Lung (tissue), 11 donors: ENCODE measurements at regions not wholly inside any gene's neighbourhood (a gene's known extent, or its start where the extent isn't known, plus 50 kb on each side); places are given as distances from the start of the nearest gene placed in this dataset.

Experiments used
- ATAC-seq: fragments of 200-7000 bp; cut with Tn5 transposase; one replicate; pipeline ENCODE4 v1.9.1; 2020; ENCODE audit warnings: moderate number of reproducible peaks; ENCODE audit not compliant: insufficient read depth, low FRiP score
- DNase-seq, 3 donors: peaks; one replicate each; pipeline ENCODE4 v3.0.0-alpha.2; 2013 to 2017
- H3K27ac ChIP-seq, 2 donors: one replicate each; pipeline ENCODE4 v1.5.1; 2013; ENCODE audit warnings: mild to moderate bottlenecking in 2 of 2, moderate library complexity in 2 of 2, control low read depth in 1 of 2, inconsistent platforms in 1 of 2, low read depth in 1 of 2, low read length in 1 of 2
- H3K27me3 ChIP-seq, 3 donors: one replicate each; pipeline ENCODE4 v1.5.1; 2013; ENCODE audit warnings: low read length in 2 of 3; ENCODE audit not compliant: control insufficient read depth in 3 of 3, insufficient read depth in 3 of 3
- H3K36me3 ChIP-seq, 4 donors: one replicate each; pipeline ENCODE4 v1.5.1; 2013; ENCODE audit warnings: low read length in 4 of 4, mild to moderate bottlenecking in 1 of 4, moderate library complexity in 1 of 4; ENCODE audit not compliant: control insufficient read depth in 4 of 4, insufficient read depth in 4 of 4
- H3K4me1 ChIP-seq, 5 donors: one replicate each; pipeline ENCODE4 v1.5.1; 2013; ENCODE audit warnings: low read length in 5 of 5, mild to moderate bottlenecking in 2 of 5, moderate library complexity in 1 of 5; ENCODE audit not compliant: control insufficient read depth in 5 of 5, insufficient read depth in 5 of 5
- H3K4me3 ChIP-seq: one replicate; pipeline ENCODE4 v1.5.1; 2013; ENCODE audit warnings: mild to moderate bottlenecking, control low read depth, moderate library complexity
- H3K9ac ChIP-seq, 2 donors: one replicate each; pipeline ENCODE4 v1.5.1; 2013; ENCODE audit warnings: low read length in 2 of 2, control low read depth in 1 of 2; ENCODE audit not compliant: insufficient read depth in 1 of 2
- H3K9me3 ChIP-seq, 4 donors: one replicate each; pipeline ENCODE4 v1.5.1; 2013; ENCODE audit warnings: low read length in 3 of 4, mild to moderate bottlenecking in 1 of 4, moderate library complexity in 1 of 4; ENCODE audit not compliant: control insufficient read depth in 4 of 4, insufficient read depth in 3 of 4
- WGBS, 2 donors: extraction: QIAGEN DNeasy Blood & Tissue Kit; methylation state at CpG; one replicate each; pipeline ENCODE4 v1.1.7; 2013; 5-methylcytosine and 5-hydroxymethylcytosine counted together
- TF ChIP-seq, protein P1 (sequence below): IDR thresholded peaks from 2 replicates; pipeline ENCODE4 v1.5.1; 2012; ENCODE audit warnings: mild to moderate bottlenecking; ENCODE audit errors: control extremely low read depth, extremely low read depth
- donor health status: control.
- donor health status: control.
- donor health status: Bipolar disorder and iron deficiency.
- donor health status: healthy.
- donor health status: DM: yes; HTN: yes; CAD: no.

DNA sequence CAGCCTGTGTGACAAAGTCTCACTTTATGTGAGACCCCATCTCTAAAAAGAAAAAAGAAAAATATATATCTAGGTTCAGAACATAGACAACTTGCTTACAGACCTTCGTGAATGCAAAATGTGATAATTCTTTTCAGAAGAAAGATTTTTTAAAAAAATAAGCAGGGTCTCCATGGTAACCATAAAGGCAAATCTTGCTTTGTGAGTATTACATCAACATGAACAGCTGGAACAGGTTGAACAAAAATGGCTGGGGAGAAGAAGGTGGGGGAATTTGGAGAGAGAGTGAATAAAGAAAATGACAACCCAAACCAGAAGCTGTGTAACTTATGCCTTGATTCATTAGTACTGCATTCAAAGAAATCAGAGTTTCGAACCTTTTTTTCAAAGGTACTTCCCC lies 125.2 kb upstream of the RAP2B start:
- TF ChIP-seq, protein P1, sequence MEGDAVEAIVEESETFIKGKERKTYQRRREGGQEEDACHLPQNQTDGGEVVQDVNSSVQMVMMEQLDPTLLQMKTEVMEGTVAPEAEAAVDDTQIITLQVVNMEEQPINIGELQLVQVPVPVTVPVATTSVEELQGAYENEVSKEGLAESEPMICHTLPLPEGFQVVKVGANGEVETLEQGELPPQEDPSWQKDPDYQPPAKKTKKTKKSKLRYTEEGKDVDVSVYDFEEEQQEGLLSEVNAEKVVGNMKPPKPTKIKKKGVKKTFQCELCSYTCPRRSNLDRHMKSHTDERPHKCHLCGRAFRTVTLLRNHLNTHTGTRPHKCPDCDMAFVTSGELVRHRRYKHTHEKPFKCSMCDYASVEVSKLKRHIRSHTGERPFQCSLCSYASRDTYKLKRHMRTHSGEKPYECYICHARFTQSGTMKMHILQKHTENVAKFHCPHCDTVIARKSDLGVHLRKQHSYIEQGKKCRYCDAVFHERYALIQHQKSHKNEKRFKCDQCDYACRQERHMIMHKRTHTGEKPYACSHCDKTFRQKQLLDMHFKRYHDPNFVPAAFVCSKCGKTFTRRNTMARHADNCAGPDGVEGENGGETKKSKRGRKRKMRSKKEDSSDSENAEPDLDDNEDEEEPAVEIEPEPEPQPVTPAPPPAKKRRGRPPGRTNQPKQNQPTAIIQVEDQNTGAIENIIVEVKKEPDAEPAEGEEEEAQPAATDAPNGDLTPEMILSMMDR: no peak

DNA sequence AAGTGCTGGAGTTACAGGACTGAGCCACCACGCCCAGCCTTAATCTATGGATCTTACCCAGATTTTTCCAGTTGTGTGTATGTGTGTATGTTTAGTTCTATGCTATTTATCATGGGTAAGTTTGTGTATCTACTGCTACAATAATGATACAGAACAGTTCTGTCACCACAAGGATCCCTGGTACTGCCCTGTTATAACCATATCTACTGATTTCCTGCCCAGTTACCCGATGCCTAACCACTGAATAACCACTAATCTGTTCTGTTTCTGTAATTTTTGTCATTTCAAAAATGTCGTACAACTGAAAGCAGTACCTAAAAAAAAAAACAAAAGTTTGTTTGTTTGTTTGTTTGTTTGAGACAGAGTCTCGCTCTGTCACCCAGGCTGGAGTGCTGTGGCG lies 123.7 kb upstream of the RAP2B start:
- TF ChIP-seq, protein P1: no peak
- WGBS, 2 donors: 74 to 78% methylated on average over 5 of the region's 5 CpGs
- no peak for ATAC-seq

More for the DNA sequence above, 125.2 kb upstream of the RAP2B start:
- Histone ChIP-seq H3K27me3 (no peaks in the 10 kb centered on the region), H3K9me3 (no peaks in the 10 kb centered on the region), H3K27ac (no peak overlapping the region), H3K4me1 (peaks cover 0 to 2% (median 0%) of the 10 kb centered on the region in 5 donors), H3K9ac (no peak overlapping the region), H3K4me3 (no peak overlapping the region), H3K36me3 (no peaks in the 10 kb centered on the region)
- no peak for DNase-seq
- 92 to 96% methylated on average over 2 of the region's 2 CpGs for WGBS, 2 donors
- no peak for ATAC-seq

DNA sequence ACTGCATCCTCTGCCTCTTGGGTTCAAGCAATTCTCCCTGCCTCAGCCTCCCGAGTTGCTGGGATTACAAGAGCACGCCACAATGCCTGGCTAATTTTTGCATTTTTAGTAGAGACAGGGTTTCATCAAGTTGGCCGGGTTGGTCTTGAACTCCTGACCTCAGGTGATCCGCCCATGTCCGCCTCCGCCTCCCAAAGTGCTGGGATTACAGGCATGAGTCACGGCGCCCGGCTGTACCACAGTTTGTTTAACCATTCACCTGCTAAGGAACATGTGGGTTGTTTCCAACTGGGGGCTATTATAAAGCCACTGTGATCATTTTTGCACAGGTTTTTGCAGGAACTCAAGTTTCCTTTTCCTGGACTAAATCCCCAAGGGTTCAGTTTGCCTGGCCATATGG lies 123.2 kb upstream of the RAP2B start:
- ATAC-seq: no peak

More for the DNA sequence above, 123.7 kb upstream of the RAP2B start:
- H3K9me3 ChIP-seq: no peaks in the 10 kb centered on the region
- no peak for DNase-seq
- peaks cover 0 to 2% (median 0%) of the 10 kb centered on the region in 5 donors for H3K4me1 ChIP-seq
- no peaks in the 10 kb centered on the region for H3K36me3 ChIP-seq
- no peak overlapping the region for H3K4me3 ChIP-seq
- H3K27me3 ChIP-seq: no peaks in the 10 kb centered on the region
- H3K9ac ChIP-seq: no peak overlapping the region
- no peak overlapping the region for H3K27ac ChIP-seq

More for the DNA sequence above, 123.2 kb upstream of the RAP2B start:
- Histone ChIP-seq H3K36me3 (no peaks in the 10 kb centered on the region), H3K27me3 (no peaks in the 10 kb centered on the region), H3K9ac (no peak overlapping the region), H3K9me3 (no peaks in the 10 kb centered on the region), H3K27ac (no peak overlapping the region), H3K4me3 (no peak overlapping the region), H3K4me1 (peaks cover 0 to 2% (median 0%) of the 10 kb centered on the region in 5 donors)
- WGBS, 2 donors: 72 to 87% methylated on average over 9 of the region's 9 CpGs
- DNase-seq: no peak
- TF ChIP-seq, protein P1: no peak
